ENCODE measurements at regions not wholly inside any gene's neighbourhood (a gene's known extent, or its start where the extent isn't known, plus 50 kb on each side); places are given as distances from the start of the nearest gene placed in this dataset.

DNA sequence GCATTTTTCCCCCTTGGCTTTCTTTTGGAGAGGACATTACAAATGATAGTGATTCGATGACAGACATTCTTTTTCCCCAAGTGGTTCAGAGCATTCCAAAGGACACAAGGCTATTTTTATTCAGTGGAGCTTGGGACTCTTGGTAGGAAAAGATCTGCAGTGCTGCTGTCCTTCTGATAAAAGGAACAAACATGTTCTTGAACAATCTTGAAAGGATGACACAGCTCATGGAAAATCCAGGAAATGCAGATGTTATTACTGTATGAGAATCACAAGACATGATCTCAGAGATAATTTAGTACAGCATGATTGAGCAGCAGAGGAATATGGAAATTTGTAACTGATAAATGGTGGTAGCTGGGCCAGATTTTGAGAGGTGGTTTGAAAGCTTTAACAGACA is 96.2 kb upstream of the RFC3 start:
- in situ Hi-C loops (cut with HindIII; ENCODE audit: low sequenced_read_pairs) = no loop called here
- TF ChIP-seq, protein P1, sequence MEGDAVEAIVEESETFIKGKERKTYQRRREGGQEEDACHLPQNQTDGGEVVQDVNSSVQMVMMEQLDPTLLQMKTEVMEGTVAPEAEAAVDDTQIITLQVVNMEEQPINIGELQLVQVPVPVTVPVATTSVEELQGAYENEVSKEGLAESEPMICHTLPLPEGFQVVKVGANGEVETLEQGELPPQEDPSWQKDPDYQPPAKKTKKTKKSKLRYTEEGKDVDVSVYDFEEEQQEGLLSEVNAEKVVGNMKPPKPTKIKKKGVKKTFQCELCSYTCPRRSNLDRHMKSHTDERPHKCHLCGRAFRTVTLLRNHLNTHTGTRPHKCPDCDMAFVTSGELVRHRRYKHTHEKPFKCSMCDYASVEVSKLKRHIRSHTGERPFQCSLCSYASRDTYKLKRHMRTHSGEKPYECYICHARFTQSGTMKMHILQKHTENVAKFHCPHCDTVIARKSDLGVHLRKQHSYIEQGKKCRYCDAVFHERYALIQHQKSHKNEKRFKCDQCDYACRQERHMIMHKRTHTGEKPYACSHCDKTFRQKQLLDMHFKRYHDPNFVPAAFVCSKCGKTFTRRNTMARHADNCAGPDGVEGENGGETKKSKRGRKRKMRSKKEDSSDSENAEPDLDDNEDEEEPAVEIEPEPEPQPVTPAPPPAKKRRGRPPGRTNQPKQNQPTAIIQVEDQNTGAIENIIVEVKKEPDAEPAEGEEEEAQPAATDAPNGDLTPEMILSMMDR (IDR thresholded peaks at IDR 0.05; ENCODE audit: low read depth, low read length) = no peak
- DNase-seq (ENCODE audit: low read depth, low spot score) = peak; percentile 21
- no peak overlapping the region for H3K4me3 ChIP-seq (ENCODE audit: low read depth, low read length)

DNA sequence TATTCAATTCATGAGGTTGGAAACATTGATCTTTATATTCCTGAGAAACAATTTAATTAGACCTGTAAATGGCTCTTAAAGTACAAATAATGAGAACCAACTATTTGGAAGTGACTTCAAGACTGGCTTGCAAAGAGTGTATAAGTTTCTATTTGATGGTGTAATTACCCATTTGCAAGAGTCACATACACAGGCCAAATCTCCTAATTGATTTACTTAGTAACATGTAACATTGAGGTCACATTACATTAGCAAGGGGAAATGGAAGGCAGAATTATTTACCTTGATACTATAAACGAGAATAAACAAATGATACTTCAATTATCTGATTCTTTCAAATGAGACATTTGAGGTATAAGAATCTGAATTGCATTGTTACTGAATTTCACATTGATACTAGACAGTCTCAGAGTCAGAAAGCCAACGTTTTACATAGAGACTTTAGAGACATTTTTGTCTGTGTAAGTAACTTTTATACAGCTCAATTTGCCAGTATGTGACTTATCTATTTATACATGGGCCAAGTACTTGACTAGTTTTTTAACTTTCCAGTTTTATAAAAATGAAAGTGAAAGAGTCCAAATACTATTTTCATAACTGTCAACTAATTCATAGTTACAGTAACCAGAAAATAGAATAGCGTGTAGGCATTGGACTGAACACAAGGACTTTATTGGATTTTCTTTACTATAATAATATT is 95.6 kb upstream of the RFC3 start:
- TF ChIP-seq, protein P1 (IDR thresholded peaks at IDR 0.05; ENCODE audit: low read depth, low read length) = no peak
- H3K4me3 ChIP-seq (ENCODE audit: low read depth, low read length) = no peak overlapping the region
- DNase-seq (ENCODE audit: low read depth, low spot score) = peak; percentile 23
- in situ Hi-C loops (cut with HindIII; ENCODE audit: low sequenced_read_pairs) = no loop called here

DNA sequence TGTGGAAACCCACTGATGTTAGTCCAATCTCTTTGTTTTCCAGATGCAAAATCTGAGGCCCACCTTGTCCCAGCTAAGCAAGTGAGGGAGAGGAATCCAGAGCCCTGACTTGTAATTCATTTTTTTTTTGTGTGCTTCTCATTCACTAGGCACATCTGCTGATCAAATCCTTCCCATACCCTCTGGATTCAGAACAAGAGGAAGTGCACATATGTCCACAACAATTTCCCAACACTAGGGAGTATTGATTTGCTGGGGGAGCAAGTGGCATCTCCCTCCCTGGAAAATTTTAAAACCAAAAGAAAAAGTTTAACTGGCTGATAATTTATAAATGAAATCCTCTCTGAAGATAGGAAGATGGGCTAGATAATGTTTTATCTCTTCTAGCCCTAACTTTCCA is 94.6 kb upstream of the RFC3 start:
- no peak overlapping the region for H3K4me3 ChIP-seq (ENCODE audit: low read depth, low read length)
- no peak for DNase-seq (ENCODE audit: low read depth, low spot score)
- TF ChIP-seq, protein P1 (IDR thresholded peaks at IDR 0.05; ENCODE audit: low read depth, low read length) = no peak
- in situ Hi-C loops (cut with HindIII; ENCODE audit: low sequenced_read_pairs) = no loop called here

DNA sequence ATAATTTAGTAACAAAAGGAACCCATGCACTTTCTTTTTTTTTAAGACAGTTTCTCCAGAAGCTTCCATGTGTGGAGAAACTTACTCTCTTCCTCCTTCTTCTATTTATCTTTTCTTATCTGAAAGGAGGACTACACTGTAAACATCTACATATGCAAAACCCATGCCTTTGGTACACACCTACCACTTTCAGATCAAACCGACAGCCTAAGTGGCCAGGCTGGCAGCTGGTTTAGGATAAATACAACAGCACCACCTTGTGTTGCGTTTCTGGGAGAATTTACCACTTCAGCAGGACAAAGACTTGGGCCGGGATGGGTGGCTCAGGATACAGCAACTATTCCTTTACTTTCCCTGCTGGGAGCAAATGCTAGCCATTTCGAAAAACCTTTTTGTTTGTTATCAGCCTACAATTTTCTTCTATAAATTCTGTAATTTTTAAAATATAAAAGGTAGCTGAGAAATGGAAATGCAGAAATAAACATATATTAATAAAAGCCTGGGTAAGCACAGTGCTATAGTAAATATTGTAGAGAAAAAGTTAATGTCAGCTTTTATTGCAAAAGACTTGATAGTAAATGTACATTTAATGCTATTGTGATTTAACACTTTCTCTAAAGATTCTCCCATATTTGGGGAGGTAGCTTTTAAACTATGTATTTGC is 94.0 kb upstream of the RFC3 start:
- in situ Hi-C loops (cut with HindIII; ENCODE audit: low sequenced_read_pairs) = no loop called here
- DNase-seq (ENCODE audit: low read depth, low spot score) = peak; percentile 82
- TF ChIP-seq, protein P1 (IDR thresholded peaks at IDR 0.05; ENCODE audit: low read depth, low read length) = peak; percentile 75
- H3K4me3 ChIP-seq (ENCODE audit: low read depth, low read length) = no peak overlapping the region

DNA sequence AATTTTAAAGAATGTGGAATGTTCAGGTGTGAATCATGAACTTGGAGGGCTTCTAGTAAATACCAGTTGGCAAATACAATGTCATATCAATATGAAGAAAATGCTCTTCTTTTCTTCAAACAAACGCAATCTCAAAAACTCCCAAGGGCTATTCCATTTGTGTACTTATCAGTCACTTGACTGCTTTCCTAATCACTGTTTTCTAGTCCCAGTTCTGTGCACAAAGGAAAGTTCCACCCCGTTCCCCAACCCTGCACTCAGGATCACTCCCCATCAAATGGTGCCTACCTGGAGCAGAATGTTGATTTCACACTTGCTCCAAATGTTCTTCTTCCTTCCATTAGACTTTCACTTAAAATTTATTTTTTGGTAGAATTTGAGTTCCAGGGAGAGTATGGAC is 92.6 kb upstream of the RFC3 start:
- no peak for DNase-seq (ENCODE audit: low read depth, low spot score)
- no peak overlapping the region for H3K4me3 ChIP-seq (ENCODE audit: low read depth, low read length)
- TF ChIP-seq, protein P1 (IDR thresholded peaks at IDR 0.05; ENCODE audit: low read depth, low read length) = no peak
- in situ Hi-C loops (cut with HindIII; ENCODE audit: low sequenced_read_pairs) = no loop called here

DNA sequence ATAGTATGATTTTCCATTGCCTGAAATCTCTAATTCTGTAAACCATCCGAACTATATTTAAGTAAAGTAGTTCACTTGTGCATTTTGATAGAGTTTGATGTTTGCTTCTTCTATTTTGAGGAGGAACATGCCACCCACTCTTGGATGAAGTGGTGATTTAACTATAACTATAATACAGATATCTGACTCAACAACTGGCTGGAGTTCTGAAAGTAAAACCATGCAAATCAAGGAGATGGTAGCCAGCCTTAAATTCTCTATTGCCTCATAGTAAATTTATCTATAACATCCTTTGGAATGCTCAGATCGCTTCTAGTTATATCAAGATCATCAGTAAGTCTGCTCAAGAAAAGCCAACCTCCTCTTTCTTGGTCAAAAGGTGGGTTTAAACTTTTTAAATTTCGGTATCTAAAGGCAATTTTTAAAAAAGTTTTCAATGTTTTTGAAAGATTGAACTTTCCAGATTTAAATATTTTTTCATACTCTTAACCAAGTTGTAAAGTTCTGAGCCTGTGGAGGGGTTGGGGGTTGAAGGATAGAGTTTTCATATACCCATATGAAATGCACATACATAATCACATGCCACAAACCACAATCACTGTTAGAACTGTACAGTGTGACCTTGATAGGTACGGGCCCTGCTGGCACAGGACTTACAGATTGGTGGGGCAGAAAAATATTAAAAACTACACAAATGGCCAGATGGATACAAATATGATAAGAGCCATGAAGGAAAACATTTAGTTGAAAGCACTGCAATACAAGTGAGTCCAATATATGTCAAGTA is 90.5 kb upstream of the RFC3 start:
- H3K4me3 ChIP-seq (ENCODE audit: low read depth, low read length) = no peak overlapping the region
- DNase-seq (ENCODE audit: low read depth, low spot score) = no peak
- TF ChIP-seq, protein P1 (IDR thresholded peaks at IDR 0.05; ENCODE audit: low read depth, low read length) = no peak
- in situ Hi-C loops (cut with HindIII; ENCODE audit: low sequenced_read_pairs) = no loop called here

All from astrocyte of the spinal cord (primary cell).